Activated CD4-positive, alpha-beta T cell treated with anti-CD3 and anti-CD28 coated beads, Interleukin-2, amount 10 ng/mL, durations not matched to agents 24 days and 14 days (primary cell): ENCODE measurements at regions not wholly inside any gene's neighbourhood (a gene's known extent, or its start where the extent isn't known, plus 50 kb on each side); places are given as distances from the start of the nearest gene placed in this dataset.

Experiments
- DNase-seq: peaks from one replicate; pipeline ENCODE4 v3.0.0; 2022
- H3K27ac Mint-ChIP-seq: one replicate; pipeline ENCODE4 v1.8.0; 2022; ENCODE audit warnings: mild to moderate bottlenecking, mixed read lengths
- H3K27me3 Mint-ChIP-seq: one replicate; pipeline ENCODE4 v1.8.0; 2022; ENCODE audit warnings: mixed read lengths
- H3K36me3 Mint-ChIP-seq: one replicate; pipeline ENCODE4 v1.8.0; 2022; ENCODE audit warnings: low read depth, mild to moderate bottlenecking, mixed read lengths
- H3K4me1 Mint-ChIP-seq: one replicate; pipeline ENCODE4 v1.8.0; 2021; ENCODE audit warnings: mixed read lengths
- H3K4me3 Mint-ChIP-seq: one replicate; pipeline ENCODE4 v1.8.0; 2022; ENCODE audit warnings: mild to moderate bottlenecking, moderate library complexity, mixed read lengths
- H3K9me3 Mint-ChIP-seq: one replicate; pipeline ENCODE4 v1.8.0; 2021; ENCODE audit warnings: mixed read lengths
- intact Hi-C: fragments of 100-400 bp; cut with micrococcal nuclease; formaldehyde crosslinking; loops from one replicate; pipeline ENCODE4 v1.15.1; 2023

DNA sequence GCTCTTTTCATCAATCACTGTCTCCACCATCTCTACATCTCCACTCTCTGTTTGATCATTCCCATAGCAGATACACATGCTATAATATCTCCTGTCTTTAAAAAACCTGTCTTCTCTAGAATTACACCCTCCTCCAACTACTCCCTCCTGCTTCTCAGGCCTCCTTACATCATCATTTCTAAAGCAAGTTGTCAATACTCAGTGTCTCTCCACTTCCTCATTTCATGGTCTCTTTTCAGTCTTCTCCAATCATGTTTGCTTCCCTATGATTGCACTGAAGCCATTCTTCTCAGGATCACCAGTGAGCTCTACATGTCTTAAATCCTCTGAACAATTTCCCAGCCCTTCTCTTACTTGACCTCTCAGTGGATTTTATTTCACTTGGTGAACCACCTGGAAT lies 87.0 kb upstream of the ZNF280D start:
- peaks cover 10% of the 10 kb centered on the region for H3K4me1 Mint-ChIP-seq
- H3K4me3 Mint-ChIP-seq = no peak overlapping the region
- H3K9me3 Mint-ChIP-seq = no peaks in the 10 kb centered on the region
- DNase-seq = no peak
- intact Hi-C loops = loop anchor here (2.0 to 10.0 kb wide), 2 partner anchors 324 to 486 kb away; no protein-coding TSS in a partner anchor
- no peaks in the 10 kb centered on the region for H3K36me3 Mint-ChIP-seq
- H3K27me3 Mint-ChIP-seq = no peaks in the 10 kb centered on the region
- peak overlapping the region; percentile 1 for H3K27ac Mint-ChIP-seq

- no peak for DNase-seq
- H3K4me3 Mint-ChIP-seq = no peak overlapping the region
- no peaks in the 10 kb centered on the region for H3K9me3 Mint-ChIP-seq
- no peaks in the 10 kb centered on the region for H3K36me3 Mint-ChIP-seq
- peaks cover 10% of the 10 kb centered on the region for H3K4me1 Mint-ChIP-seq
- intact Hi-C loops = no loop called here
- no peaks in the 10 kb centered on the region for H3K27me3 Mint-ChIP-seq
- no peak overlapping the region for H3K27ac Mint-ChIP-seq
Observed at GRCh38 chr15:56817321-56818080, 84.2 kb upstream of the ZNF280D start.

GRCh38 chr15:56816781-56817180 lies 83.5 kb upstream of the ZNF280D start:
- no peaks in the 10 kb centered on the region for H3K27me3 Mint-ChIP-seq
- H3K9me3 Mint-ChIP-seq = no peaks in the 10 kb centered on the region
- no peak for DNase-seq
- H3K36me3 Mint-ChIP-seq = no peaks in the 10 kb centered on the region
- H3K4me1 Mint-ChIP-seq = peaks cover 7% of the 10 kb centered on the region
- intact Hi-C loops = no loop called here
- no peak overlapping the region for H3K27ac Mint-ChIP-seq
- H3K4me3 Mint-ChIP-seq = no peak overlapping the region

GRCh38 chr15:56815247-56815646 lies 81.9 kb upstream of the ZNF280D start:
- Mint-ChIP-seq H3K4me1 (peaks cover 4% of the 10 kb centered on the region), H3K9me3 (peaks cover 8% of the 10 kb centered on the region), H3K27ac (no peak overlapping the region), H3K27me3 (no peaks in the 10 kb centered on the region), H3K36me3 (peaks cover 2% of the 10 kb centered on the region), H3K4me3 (no peak overlapping the region)
- intact Hi-C loops = no loop called here
- DNase-seq = no peak

DNA sequence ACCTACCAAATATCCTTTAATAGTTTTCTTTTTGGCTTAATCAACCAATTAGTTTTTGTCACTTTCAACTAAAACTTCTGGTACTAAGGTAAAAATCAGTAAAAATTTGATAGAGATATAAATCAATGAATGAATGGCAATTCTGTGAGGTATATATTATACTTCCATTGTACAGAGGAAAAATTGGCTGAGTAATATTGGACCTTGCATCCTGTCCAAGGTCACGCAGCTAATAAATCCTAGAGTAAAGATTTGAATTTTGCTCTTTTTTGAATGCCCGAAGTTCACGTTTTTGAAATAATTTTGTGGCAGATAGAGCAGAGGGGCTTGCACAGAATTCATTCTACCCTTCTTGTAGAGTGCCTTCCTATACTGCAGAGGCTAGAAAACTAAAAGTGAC lies 81.1 kb upstream of the ZNF280D start:
- Mint-ChIP-seq H3K9me3 (peaks cover 11% of the 10 kb centered on the region), H3K27ac (no peak overlapping the region), H3K4me3 (no peak overlapping the region), H3K27me3 (no peaks in the 10 kb centered on the region), H3K36me3 (peaks cover 2% of the 10 kb centered on the region), H3K4me1 (peaks cover 1% of the 10 kb centered on the region)
- DNase-seq = no peak
- intact Hi-C loops = no loop called here

DNA sequence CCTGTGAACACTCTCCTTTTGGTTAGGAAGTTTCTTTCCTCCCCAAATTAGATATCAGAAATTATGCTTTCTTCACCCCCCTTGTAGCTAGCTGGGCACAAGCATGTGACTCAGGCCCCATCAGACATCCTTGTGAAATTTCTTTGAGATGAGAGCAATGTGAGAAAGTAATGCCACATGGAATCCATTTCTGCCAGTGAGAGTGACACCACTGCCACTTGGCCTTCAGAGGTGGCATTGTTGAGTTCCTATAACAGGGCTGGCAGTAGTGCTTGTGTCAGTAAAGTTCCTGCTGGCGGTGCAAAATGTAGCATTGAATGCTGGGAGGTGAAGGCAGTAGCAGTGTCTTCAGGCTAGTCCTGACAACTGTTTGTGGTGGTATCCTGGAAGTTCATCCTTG lies 80.7 kb upstream of the ZNF280D start:
- intact Hi-C loops = no loop called here
- Mint-ChIP-seq H3K9me3 (peaks cover 14% of the 10 kb centered on the region), H3K4me3 (no peak overlapping the region), H3K27ac (no peak overlapping the region), H3K36me3 (peaks cover 2% of the 10 kb centered on the region), H3K4me1 (peaks cover 1% of the 10 kb centered on the region), H3K27me3 (no peaks in the 10 kb centered on the region)
- peak; percentile 44 for DNase-seq

- peaks cover 19% of the 10 kb centered on the region for H3K9me3 Mint-ChIP-seq
- intact Hi-C loops = no loop called here
- no peak for DNase-seq
- H3K4me1 Mint-ChIP-seq = peaks cover 1% of the 10 kb centered on the region
- peaks cover 2% of the 10 kb centered on the region for H3K36me3 Mint-ChIP-seq
- no peaks in the 10 kb centered on the region for H3K27me3 Mint-ChIP-seq
- no peak overlapping the region for H3K4me3 Mint-ChIP-seq
- no peak overlapping the region for H3K27ac Mint-ChIP-seq
Observed at GRCh38 chr15:56812961-56813360, 79.7 kb upstream of the ZNF280D start.

DNA sequence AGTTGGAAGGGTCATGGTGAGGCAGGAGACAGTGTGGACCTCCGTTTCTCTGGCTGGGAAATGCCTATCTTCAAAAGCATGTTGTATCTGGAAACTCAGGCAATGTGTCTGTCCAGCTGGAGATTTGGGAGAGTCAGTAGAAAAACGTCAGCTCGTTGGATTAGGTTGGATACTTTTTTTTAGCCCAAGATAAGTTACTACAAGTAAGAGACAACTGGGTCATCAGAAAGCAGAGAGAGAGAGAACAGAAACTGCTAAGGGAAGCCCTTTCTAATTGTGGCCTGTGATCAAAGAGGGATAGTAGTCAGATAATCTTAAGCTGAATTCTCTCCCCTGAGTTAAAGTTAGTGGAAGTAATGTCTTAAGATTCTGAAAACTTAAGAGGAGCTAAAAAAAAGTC lies 78.9 kb upstream of the ZNF280D start:
- H3K36me3 Mint-ChIP-seq = peaks cover 2% of the 10 kb centered on the region
- intact Hi-C loops = no loop called here
- H3K9me3 Mint-ChIP-seq = peaks cover 23% of the 10 kb centered on the region
- DNase-seq = no peak
- no peak overlapping the region for H3K4me3 Mint-ChIP-seq
- no peaks in the 10 kb centered on the region for H3K27me3 Mint-ChIP-seq
- H3K27ac Mint-ChIP-seq = no peak overlapping the region
- peaks cover 1% of the 10 kb centered on the region for H3K4me1 Mint-ChIP-seq

GRCh38 chr15:56811586-56811985 lies 78.3 kb upstream of the ZNF280D start:
- no peak for DNase-seq
- no peak overlapping the region for H3K27ac Mint-ChIP-seq
- peaks cover 23% of the 10 kb centered on the region for H3K9me3 Mint-ChIP-seq
- peaks cover 2% of the 10 kb centered on the region for H3K36me3 Mint-ChIP-seq
- no peaks in the 10 kb centered on the region for H3K27me3 Mint-ChIP-seq
- H3K4me1 Mint-ChIP-seq = peaks cover 1% of the 10 kb centered on the region
- H3K4me3 Mint-ChIP-seq = no peak overlapping the region
- intact Hi-C loops = no loop called here

- H3K4me3 Mint-ChIP-seq = no peak overlapping the region
- no peak overlapping the region for H3K27ac Mint-ChIP-seq
- peaks cover 7% of the 10 kb centered on the region for H3K4me1 Mint-ChIP-seq
- peaks cover 23% of the 10 kb centered on the region for H3K9me3 Mint-ChIP-seq
- intact Hi-C loops = no loop called here
- no peak for DNase-seq
- H3K36me3 Mint-ChIP-seq = peaks cover 2% of the 10 kb centered on the region
- no peaks in the 10 kb centered on the region for H3K27me3 Mint-ChIP-seq
Observed at GRCh38 chr15:56808160-56808559, 74.9 kb upstream of the ZNF280D start.

GRCh38 chr15:56806148-56806536 lies 72.8 kb upstream of the ZNF280D start:
- peaks cover 7% of the 10 kb centered on the region for H3K4me1 Mint-ChIP-seq
- H3K27ac Mint-ChIP-seq = peak overlapping the region; percentile 12

GRCh38 chr15:56805466-56806147 lies 72.3 kb upstream of the ZNF280D start:
- DNase-seq = peak; percentile 47
- Mint-ChIP-seq H3K36me3 (no peaks in the 10 kb centered on the region), H3K4me1 (peaks cover 6% of the 10 kb centered on the region), H3K4me3 (no peak overlapping the region), H3K9me3 (peaks cover 18% of the 10 kb centered on the region), H3K27ac (no peak overlapping the region), H3K27me3 (peaks cover 2% of the 10 kb centered on the region)
- intact Hi-C loops = loop anchor here (2.0 kb wide), 1 partner anchor 19 kb away; no protein-coding TSS in a partner anchor

More at GRCh38 chr15:56806148-56806536, 72.8 kb upstream of the ZNF280D start:
- intact Hi-C loops = no loop called here
- peaks cover 2% of the 10 kb centered on the region for H3K36me3 Mint-ChIP-seq
- no peak overlapping the region for H3K4me3 Mint-ChIP-seq
- H3K27me3 Mint-ChIP-seq = peaks cover 2% of the 10 kb centered on the region
- no peak for DNase-seq
- peaks cover 23% of the 10 kb centered on the region for H3K9me3 Mint-ChIP-seq

GRCh38 chr15:56804938-56805337 lies 71.6 kb upstream of the ZNF280D start:
- peaks cover 6% of the 10 kb centered on the region for H3K4me1 Mint-ChIP-seq
- no peak overlapping the region for H3K27ac Mint-ChIP-seq
- no peaks in the 10 kb centered on the region for H3K36me3 Mint-ChIP-seq
- peaks cover 2% of the 10 kb centered on the region for H3K27me3 Mint-ChIP-seq
- intact Hi-C loops = loop anchor here (2.0 kb wide), 1 partner anchor 18 kb away; no protein-coding TSS in a partner anchor
- DNase-seq = no peak
- H3K4me3 Mint-ChIP-seq = no peak overlapping the region
- H3K9me3 Mint-ChIP-seq = peaks cover 13% of the 10 kb centered on the region

DNA sequence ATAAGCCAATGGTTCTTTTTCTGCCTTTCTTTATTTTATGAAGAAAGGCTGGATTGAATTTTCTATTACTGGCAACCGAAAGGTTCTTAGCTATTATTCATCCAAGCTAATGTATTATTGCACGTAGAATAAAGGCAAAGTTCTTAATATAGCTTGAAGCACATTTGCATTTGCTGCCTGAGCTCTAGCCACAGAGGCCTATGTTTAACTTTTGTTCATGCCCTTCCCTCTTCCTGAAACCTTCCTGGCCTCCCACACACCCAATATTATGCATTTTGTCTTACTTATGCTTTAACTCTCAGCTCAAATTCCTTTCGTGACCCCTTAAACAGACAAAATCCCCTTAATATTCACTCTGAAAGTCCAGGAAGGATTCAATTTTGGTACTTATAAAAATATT lies 71.0 kb upstream of the ZNF280D start:
- no peak overlapping the region for H3K4me3 Mint-ChIP-seq
- no peak for DNase-seq
- H3K4me1 Mint-ChIP-seq = peaks cover 6% of the 10 kb centered on the region
- peaks cover 12% of the 10 kb centered on the region for H3K9me3 Mint-ChIP-seq
- no peaks in the 10 kb centered on the region for H3K36me3 Mint-ChIP-seq
- no peak overlapping the region for H3K27ac Mint-ChIP-seq
- peaks cover 2% of the 10 kb centered on the region for H3K27me3 Mint-ChIP-seq
- intact Hi-C loops = loop anchor here (2.0 kb wide), 1 partner anchor 17 kb away; no protein-coding TSS in a partner anchor
